ENCODE measurements at regions not wholly inside any gene's neighbourhood (a gene's known extent, or its start where the extent isn't known, plus 50 kb on each side); places are given as distances from the start of the nearest gene placed in this dataset.

DNA sequence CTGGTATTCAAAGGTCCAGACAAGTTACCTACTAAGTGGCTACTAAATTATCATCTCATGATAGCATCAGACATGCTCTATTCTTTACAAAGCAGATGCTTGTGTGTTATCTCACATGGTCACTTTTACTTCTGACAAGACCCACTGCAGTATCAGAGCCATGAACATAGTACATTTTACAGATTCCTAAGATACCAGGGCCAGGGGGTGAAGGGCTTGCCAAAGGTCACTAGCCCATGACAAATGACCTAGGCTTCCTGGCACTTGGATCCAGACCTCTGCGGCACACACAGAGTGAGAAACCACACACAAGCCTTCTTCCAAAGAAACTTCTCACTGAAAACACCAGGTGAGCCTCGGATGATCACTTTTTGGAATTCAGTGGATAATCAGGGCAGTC is 446.8 kb downstream of the EIPR1 start:
- DNase-seq, result no peak
- no peaks in the 10 kb centered on the region for H3K36me3 ChIP-seq
- intact Hi-C loops (cut with DNase I), result no loop called here
- TF ChIP-seq, protein P1, sequence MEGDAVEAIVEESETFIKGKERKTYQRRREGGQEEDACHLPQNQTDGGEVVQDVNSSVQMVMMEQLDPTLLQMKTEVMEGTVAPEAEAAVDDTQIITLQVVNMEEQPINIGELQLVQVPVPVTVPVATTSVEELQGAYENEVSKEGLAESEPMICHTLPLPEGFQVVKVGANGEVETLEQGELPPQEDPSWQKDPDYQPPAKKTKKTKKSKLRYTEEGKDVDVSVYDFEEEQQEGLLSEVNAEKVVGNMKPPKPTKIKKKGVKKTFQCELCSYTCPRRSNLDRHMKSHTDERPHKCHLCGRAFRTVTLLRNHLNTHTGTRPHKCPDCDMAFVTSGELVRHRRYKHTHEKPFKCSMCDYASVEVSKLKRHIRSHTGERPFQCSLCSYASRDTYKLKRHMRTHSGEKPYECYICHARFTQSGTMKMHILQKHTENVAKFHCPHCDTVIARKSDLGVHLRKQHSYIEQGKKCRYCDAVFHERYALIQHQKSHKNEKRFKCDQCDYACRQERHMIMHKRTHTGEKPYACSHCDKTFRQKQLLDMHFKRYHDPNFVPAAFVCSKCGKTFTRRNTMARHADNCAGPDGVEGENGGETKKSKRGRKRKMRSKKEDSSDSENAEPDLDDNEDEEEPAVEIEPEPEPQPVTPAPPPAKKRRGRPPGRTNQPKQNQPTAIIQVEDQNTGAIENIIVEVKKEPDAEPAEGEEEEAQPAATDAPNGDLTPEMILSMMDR (IDR thresholded peaks at IDR 0.05), result no peak
- H3K9me3 ChIP-seq, result no peaks in the 10 kb centered on the region
- H3K4me1 ChIP-seq, result no peaks in the 10 kb centered on the region
- no peak overlapping the region for H3K4me3 ChIP-seq
- no peaks in the 10 kb centered on the region for H3K27me3 ChIP-seq
- no peak overlapping the region for H3K9ac ChIP-seq (ENCODE audit: low read depth in 2 of 2, low read length in 2 of 2)
- H3K27ac ChIP-seq, result no peak overlapping the region

DNA sequence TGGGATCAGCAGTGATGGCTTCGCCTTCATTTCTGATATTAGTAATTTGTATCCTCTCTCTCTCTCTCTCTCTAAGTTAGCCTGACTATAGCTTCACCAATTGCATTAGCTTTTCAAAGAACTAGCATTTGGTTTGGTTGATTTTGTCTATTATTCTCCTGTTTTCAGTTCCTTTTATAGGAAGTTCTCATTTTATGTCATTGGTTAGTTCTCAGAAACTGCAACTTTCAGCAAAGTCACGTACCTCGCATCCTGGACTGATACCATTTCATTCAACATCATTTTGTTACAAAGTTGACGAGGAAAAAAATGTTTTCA is 450.8 kb downstream of the EIPR1 start:
- intact Hi-C loops (cut with DNase I), result no loop called here
- no peaks in the 10 kb centered on the region for H3K9me3 ChIP-seq
- no peak overlapping the region for H3K9ac ChIP-seq (ENCODE audit: low read depth in 2 of 2, low read length in 2 of 2)
- TF ChIP-seq, protein P1 (IDR thresholded peaks at IDR 0.05), result no peak
- DNase-seq, result no peak
- H3K27ac ChIP-seq, result no peak overlapping the region
- no peaks in the 10 kb centered on the region for H3K27me3 ChIP-seq
- H3K36me3 ChIP-seq, result no peaks in the 10 kb centered on the region
- H3K4me3 ChIP-seq, result no peak overlapping the region
- no peaks in the 10 kb centered on the region for H3K4me1 ChIP-seq

DNA sequence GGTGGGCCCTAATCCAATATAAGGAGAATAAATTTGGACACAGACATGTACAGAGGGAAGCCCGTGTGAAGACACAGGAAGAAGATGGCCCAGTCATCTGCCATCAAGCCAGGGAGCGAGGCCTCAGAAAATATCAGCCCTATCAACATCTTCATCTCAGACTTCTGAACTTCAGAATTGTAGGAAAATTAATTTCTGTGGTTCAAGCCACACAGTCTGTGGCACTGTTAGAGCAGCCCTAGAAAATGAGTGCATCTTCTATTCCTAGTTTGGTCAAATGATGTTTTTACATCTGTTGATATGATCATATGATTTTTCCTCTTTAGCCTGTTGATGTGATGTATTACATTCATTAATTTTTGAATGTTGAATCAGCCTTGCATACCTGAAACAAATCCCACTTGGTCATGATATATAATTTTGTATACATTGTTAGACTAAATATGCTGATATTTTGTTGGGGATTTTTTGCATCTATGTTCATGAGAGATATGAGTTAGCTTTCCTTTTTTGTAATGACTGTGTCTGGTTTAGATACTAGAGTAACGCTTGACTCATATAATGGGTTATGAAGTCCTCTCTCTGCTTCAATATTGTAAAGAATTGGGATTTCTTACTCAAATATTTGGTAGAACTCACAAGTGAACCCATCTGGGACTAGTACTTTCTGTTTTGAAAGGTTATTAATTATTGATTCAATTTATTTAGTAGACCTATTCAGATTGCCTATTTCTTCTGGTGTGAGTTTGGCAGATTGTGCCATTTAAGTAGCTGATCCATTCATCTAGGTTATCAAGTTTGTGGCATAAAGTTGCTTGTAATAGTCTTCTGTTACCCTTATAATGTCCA is 451.4 kb downstream of the EIPR1 start:
- Histone ChIP-seq H3K27ac (no peak overlapping the region), H3K36me3 (no peaks in the 10 kb centered on the region), H3K27me3 (no peaks in the 10 kb centered on the region), H3K9ac (ENCODE audit: low read depth in 2 of 2, low read length in 2 of 2) (no peak overlapping the region), H3K4me3 (no peak overlapping the region), H3K9me3 (no peaks in the 10 kb centered on the region), H3K4me1 (no peaks in the 10 kb centered on the region)
- DNase-seq, result no peak
- TF ChIP-seq, protein P1 (IDR thresholded peaks at IDR 0.05), result no peak
- intact Hi-C loops (cut with DNase I), result no loop called here

DNA sequence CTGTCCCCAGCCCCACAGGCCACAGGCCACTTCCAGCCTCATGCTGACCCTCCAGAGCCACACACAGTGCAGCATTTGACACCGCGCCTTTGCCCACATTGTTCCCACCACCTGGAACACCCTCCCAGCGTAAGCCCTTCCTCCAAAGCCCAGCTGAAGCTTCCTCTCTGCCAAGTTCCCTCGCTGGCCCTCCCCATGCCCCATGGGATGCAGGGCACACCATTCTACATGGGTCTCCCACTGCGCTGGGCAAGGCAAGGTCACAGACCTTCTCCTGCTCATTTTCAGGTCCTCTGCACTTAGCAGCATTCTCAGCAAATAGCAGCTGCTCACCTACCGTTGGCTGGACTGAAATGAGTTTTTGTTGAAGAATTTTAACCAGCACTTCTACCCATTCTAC is 455.5 kb downstream of the EIPR1 start:
- no peaks in the 10 kb centered on the region for H3K9me3 ChIP-seq
- no peak overlapping the region for H3K27ac ChIP-seq
- no peaks in the 10 kb centered on the region for H3K36me3 ChIP-seq
- H3K4me3 ChIP-seq, result no peak overlapping the region
- DNase-seq, result no peak
- no peaks in the 10 kb centered on the region for H3K27me3 ChIP-seq
- TF ChIP-seq, protein P1 (IDR thresholded peaks at IDR 0.05), result no peak
- H3K9ac ChIP-seq (ENCODE audit: low read depth in 2 of 2, low read length in 2 of 2), result no peak overlapping the region
- intact Hi-C loops (cut with DNase I), result no loop called here
- no peaks in the 10 kb centered on the region for H3K4me1 ChIP-seq

DNA sequence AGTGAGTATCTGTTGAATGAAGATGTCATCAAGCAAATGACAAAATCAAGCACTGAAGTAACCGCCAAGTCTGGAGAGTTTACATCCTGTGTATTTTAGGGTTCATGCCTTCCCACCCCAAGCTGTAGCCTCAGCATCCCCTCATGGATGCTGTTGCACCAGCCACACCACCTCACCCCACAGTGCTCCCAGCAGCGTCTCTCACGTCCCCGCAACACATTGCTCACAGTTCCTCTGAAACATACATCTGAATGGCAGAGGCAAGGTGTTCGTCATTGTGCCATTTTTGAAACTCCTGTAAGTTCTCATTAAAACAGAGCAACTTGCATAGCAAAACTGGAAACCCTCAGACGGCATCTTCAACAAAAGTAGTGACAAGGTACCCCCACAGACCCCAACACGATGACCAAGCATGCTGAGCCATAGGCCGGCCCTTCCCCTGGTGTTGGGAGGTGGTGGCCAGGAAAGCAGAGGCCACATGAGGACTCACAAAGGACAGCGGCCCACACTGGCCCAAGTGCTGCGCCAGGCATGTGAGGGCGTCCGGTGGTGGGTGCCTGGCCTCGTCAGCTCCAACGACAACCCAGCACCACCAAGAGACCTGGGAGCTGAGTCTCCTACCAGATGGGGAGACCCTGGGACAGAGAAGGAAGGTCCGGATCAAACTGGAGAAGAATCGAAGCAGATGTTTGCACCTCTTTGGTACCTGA is 456.5 kb downstream of the EIPR1 start:
- H3K9ac ChIP-seq (ENCODE audit: low read depth in 2 of 2, low read length in 2 of 2), result no peak overlapping the region
- no peaks in the 10 kb centered on the region for H3K36me3 ChIP-seq
- intact Hi-C loops (cut with DNase I), result no loop called here
- H3K4me1 ChIP-seq, result no peaks in the 10 kb centered on the region
- H3K27me3 ChIP-seq, result no peaks in the 10 kb centered on the region
- TF ChIP-seq, protein P1 (IDR thresholded peaks at IDR 0.05), result no peak
- no peaks in the 10 kb centered on the region for H3K9me3 ChIP-seq
- H3K4me3 ChIP-seq, result no peak overlapping the region
- no peak overlapping the region for H3K27ac ChIP-seq
- DNase-seq, result no peak

Measured in colonic mucosa (tissue), 4 donors.